SJSA1 (cell line): ENCODE measurements at regions not wholly inside any gene's neighbourhood (a gene's known extent, or its start where the extent isn't known, plus 50 kb on each side); places are given as distances from the start of the nearest gene placed in this dataset.
"Not testable (repeated sequence)": the region's sequence is repeated elsewhere in the genome, so short reads cannot be mapped to it uniquely, and the experiment has no call there.

Source experiments
- DNase-seq, 2 experiments: peaks; one replicate each; pipeline ENCODE4 v3.0.0-alpha.2; 2015 to 2020; ENCODE audit warnings: low spot score in 2 of 2, low read depth in 1 of 2
- H3K27ac ChIP-seq: fragments of 250-450 bp; sonication (Bioruptor Pico); 2 replicates; pipeline ENCODE4 v1.5.1; 2020; ENCODE audit warnings: mild to moderate bottlenecking, moderate library complexity
- H3K27me3 ChIP-seq: fragments of 250-450 bp; sonication (Bioruptor Pico); replicated peaks from 2 replicates; pipeline ENCODE4 v1.5.1; 2020; ENCODE audit warnings: mild to moderate bottlenecking, moderate library complexity
- H3K36me3 ChIP-seq: fragments of 250-450 bp; sonication (Bioruptor Pico); 2 replicates; pipeline ENCODE4 v1.5.1; 2020; ENCODE audit warnings: mild to moderate bottlenecking
- H3K4me1 ChIP-seq: fragments of 250-450 bp; sonication (Bioruptor Pico); replicated peaks from 2 replicates; pipeline ENCODE4 v1.6.1; 2021; ENCODE audit warnings: mild to moderate bottlenecking
- H3K4me3 ChIP-seq: fragments of 250-450 bp; sonication (Bioruptor Pico); 2 replicates; pipeline ENCODE4 v1.5.1; 2020; ENCODE audit warnings: mild to moderate bottlenecking
- H3K9me3 ChIP-seq: fragments of 250-450 bp; sonication (Bioruptor Pico); replicated peaks from 2 replicates; pipeline ENCODE4 v1.5.1; 2020; ENCODE audit warnings: mild to moderate bottlenecking

DNA sequence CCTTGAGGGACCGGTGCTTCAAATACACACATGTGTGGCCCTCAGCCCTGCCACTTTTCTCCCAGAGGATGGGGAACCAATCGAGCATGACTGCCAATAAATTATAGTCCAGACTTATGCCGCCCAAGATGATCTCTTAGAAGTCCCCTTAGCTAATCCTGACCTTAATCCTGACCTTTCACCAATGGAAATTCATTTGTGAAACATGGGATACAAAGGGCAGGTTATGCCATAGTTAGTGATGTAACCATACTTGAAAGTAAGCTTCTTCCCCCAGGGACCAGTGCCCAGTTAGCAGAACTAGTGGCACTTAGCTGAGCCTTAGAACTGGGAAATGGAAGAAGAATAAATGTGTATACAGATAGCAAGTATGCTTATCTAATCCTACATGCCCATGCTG is 190.6 kb downstream of the FBXO4 start:
- not testable (repeated sequence) for DNase-seq, H3K4me3 ChIP-seq, H3K9me3 ChIP-seq, H3K36me3 ChIP-seq, H3K27me3 ChIP-seq, H3K4me1 ChIP-seq, H3K27ac ChIP-seq

DNA sequence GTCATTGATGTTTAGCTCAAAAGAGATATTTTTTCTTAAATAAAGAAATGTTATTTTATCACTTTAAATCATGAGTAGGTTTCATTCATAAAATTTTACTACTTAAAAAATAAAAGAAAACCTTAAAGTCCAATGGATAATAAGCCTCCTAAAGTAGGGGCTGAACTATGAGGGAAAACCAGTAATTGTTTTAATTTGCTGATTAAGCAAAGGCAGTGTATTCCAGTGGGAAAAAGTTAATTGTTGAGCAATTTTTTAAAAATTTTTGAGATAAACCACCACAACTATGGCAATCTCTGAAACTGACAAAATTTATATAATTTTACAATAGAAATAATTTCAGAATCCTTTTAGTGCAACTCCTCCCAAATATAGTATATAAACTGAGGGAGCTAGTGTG is 195.0 kb downstream of the FBXO4 start:
- DNase-seq = no peak
- no peaks in the 10 kb centered on the region for H3K9me3 ChIP-seq
- no peaks in the 10 kb centered on the region for H3K36me3 ChIP-seq
- H3K4me1 ChIP-seq = no peaks in the 10 kb centered on the region
- no peak overlapping the region for H3K27ac ChIP-seq
- no peaks in the 10 kb centered on the region for H3K27me3 ChIP-seq
- no peak overlapping the region for H3K4me3 ChIP-seq

DNA sequence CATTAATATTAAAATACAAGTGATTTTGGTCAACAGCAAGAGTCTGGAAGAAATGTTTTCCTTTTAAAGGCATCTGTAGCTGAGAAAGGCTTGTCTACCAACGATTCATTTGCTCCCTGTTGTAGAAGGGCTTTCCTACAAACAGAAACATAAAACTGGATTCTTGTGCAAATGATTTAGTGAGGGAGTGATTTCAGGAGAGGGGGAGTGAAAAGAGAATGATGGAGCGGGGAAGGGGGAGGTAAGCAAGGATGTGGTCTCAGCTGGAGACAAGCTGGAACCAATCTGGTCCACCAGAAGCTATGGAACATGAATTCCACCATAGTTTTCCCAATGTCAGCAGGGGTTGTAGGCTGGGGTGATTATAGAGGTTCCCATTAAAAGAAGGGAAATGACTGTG is 196.3 kb downstream of the FBXO4 start:
- no peak overlapping the region for H3K4me3 ChIP-seq
- H3K36me3 ChIP-seq = no peaks in the 10 kb centered on the region
- DNase-seq = no peak
- no peaks in the 10 kb centered on the region for H3K27me3 ChIP-seq
- no peak overlapping the region for H3K27ac ChIP-seq
- H3K9me3 ChIP-seq = no peaks in the 10 kb centered on the region
- H3K4me1 ChIP-seq = no peaks in the 10 kb centered on the region

DNA sequence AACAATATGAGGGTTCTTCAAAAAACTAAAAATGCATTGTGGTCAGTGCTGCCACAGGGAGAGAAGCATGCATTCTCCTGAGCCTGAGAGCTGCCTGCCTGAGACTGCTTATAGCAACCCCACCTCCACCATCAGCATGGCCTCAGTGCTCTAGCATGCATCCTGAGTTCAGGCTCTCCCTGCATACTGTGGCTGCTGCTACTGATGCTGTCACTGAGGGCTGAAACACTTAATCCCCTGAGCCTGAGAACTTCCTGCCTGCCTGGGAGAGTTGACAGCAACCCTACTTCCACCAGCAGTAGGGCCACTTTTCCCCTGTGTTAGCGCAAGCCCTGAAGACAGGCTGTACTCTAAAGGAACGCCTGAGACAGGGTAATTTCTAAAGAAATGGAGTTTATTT is 206.0 kb downstream of the FBXO4 start:
- Histone ChIP-seq H3K27me3 (no peaks in the 10 kb centered on the region), H3K9me3 (no peaks in the 10 kb centered on the region)

DNA sequence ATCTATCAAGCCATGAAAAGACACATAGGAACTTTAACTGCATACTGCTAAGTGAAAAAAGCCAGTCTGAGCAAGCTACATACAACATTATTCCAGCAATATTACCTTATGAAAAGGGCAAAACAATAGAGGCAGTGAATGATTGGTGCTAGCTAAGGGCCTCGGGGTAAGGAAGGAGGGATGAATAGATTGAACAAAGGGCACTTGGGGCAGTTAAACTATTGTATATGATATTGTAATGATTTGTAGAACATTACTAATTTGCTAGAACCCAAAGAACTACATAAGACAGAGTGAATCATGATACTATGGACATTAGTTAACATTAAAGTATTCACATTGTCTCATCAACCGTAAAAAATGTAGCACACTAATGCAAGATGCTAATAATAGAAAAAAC is 218.3 kb downstream of the FBXO4 start:
- no peaks in the 10 kb centered on the region for H3K4me1 ChIP-seq
- DNase-seq = no peak
- H3K36me3 ChIP-seq = no peaks in the 10 kb centered on the region
- H3K27ac ChIP-seq = no peak overlapping the region
- no peaks in the 10 kb centered on the region for H3K9me3 ChIP-seq
- H3K4me3 ChIP-seq = no peak overlapping the region
- H3K27me3 ChIP-seq = no peaks in the 10 kb centered on the region

More for the DNA sequence above, 206.0 kb downstream of the FBXO4 start:
- H3K4me1 ChIP-seq = no peaks in the 10 kb centered on the region
- H3K36me3 ChIP-seq = no peaks in the 10 kb centered on the region
- no peak for DNase-seq
- no peak overlapping the region for H3K27ac ChIP-seq
- H3K4me3 ChIP-seq = no peak overlapping the region

DNA sequence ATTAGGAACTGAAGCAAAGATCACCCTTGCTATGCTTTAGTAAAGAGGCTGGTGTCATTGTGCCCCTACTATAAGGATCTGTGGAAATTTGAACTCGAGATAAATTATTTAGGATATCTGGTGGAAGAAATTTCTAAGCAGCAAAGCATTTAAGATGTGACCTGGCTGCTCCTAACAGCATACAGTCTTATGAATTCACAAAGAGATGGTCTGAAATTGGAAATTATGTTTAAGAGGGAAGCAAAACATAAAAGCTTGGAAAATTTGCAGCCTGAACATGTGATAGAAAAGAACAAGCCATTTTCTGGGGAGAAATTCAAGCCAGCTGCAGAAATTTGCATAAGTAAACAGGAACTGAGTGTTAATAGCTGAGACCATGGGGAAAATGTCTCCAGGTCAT is 223.7 kb downstream of the FBXO4 start:
- Histone ChIP-seq H3K4me3 (no peak overlapping the region), H3K36me3 (no peaks in the 10 kb centered on the region), H3K4me1 (no peaks in the 10 kb centered on the region), H3K27ac (no peak overlapping the region), H3K27me3 (no peaks in the 10 kb centered on the region), H3K9me3 (0 out of 2 replicates have a peak, but pooled peaks cover 3% of the 10 kb centered on the region)
- no peak for DNase-seq

DNA sequence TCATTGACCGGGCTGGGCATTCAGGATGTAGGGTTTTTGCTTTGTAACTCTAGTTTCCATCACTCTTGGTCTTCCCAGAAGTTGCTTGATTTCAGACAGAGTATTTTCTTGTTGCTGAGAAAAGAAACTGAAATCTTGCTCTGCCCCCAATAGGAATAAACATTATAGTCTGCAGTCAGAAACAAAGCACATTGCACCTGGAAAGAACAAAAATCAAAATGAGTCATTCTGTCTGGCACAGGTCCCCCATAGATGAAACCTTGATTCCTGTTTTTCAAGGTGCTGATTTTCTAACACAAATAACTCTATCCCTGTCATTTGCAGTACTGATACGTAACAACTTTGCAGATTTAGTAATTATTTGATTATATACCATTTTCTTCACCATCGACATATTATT is 232.1 kb downstream of the FBXO4 start:
- Histone ChIP-seq H3K36me3 (no peaks in the 10 kb centered on the region), H3K9me3 (no peaks in the 10 kb centered on the region), H3K27ac (no peak overlapping the region), H3K4me1 (no peaks in the 10 kb centered on the region), H3K27me3 (no peaks in the 10 kb centered on the region), H3K4me3 (no peak overlapping the region)
- DNase-seq = no peak

DNA sequence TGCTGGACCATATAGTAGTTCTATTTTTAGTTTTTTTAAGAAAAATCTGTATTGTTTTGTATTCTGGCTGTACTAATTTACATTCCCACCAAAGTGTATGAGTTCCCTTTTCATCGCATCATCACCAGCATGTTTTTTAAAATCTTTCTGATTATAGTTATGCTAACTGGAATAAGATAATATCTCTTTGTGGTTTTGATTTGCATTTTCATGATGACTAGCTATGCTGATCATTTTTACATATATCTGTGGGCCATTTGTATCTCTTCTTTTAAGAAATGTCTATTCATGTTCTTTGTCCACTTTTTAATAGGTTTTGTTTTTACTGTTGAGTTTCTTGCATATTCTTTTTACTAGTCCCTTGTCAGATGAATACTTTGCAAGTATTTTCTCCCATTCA is 238.0 kb downstream of the FBXO4 start:
- no peaks in the 10 kb centered on the region for H3K27me3 ChIP-seq
- no peaks in the 10 kb centered on the region for H3K36me3 ChIP-seq
- no peaks in the 10 kb centered on the region for H3K9me3 ChIP-seq

DNA sequence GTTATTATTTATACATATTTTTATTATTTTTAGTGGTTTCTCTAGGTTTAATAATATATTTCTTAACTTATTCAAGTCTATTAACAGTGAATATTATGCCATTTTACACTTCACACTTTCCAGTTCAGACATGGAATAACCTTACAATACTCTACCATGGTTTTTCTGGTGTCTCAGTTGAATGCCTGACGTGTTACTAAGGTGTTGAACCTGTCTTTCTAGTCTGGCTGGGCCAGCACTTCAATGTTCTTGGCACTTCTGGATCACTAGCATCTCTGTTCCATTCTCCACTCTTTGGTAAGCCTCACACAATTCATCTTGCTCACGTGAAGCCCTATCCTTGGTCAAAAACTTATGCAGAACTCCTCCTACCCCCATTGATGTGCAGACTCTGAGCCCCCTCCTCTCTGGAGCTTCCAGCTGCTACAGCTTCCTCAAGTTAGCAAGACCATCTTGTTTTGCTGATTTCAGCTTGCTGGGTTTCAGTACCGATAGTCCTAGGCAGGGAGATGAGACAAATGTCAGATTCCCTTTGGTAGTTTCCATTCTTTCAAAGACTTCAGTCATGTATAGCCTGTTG is 243.1 kb downstream of the FBXO4 start:
- H3K4me3 ChIP-seq = no peak overlapping the region
- H3K4me1 ChIP-seq = no peaks in the 10 kb centered on the region
- no peak for DNase-seq
- no peak overlapping the region for H3K27ac ChIP-seq
- no peaks in the 10 kb centered on the region for H3K36me3 ChIP-seq
- no peaks in the 10 kb centered on the region for H3K9me3 ChIP-seq
- H3K27me3 ChIP-seq = no peaks in the 10 kb centered on the region

More for the DNA sequence above, 238.0 kb downstream of the FBXO4 start:
- Histone ChIP-seq H3K27ac (no peak overlapping the region), H3K4me3 (no peak overlapping the region), H3K4me1 (no peaks in the 10 kb centered on the region)
- DNase-seq = no peak

DNA sequence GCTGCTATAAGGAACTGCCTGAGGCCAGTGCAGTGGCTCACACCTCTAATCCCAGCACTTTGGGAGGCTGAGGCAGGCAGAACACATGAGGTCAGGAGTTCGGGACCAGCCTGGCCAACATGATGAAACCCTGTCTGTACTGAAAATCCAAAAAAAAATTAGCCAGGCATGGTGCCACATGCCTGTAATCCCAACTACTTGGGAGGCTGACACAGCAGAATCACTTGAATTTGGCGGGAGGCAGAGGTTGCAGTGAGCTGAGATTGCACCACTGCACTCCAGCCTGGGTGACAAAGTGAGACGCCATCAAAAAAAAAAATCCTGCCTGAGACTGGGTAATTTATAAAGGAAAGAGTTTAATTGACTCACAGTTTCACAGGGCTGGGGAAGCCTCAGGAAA is 247.1 kb upstream of the GHR start:
- not testable (repeated sequence) for DNase-seq, H3K4me3 ChIP-seq, H3K27ac ChIP-seq, H3K4me1 ChIP-seq, H3K36me3 ChIP-seq, H3K9me3 ChIP-seq, H3K27me3 ChIP-seq

DNA sequence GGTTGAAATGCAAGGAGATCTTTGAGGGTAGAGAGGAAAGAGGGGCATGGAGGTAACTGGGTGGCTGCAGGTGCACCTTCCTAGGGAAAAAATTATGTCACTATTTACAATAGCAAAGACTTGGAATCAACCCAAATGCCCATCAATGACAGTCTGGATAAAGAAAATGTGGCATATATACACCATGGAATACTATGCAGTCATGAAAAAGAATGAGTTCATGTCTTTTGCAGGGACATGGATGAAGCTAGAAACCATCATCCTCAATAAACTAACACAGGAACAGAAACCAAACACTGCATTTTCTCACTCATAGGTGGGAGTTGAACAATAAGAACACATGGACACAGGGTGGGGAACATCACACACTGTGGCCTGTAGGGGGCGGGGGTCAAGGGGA is 243.4 kb upstream of the GHR start:
- not testable (repeated sequence) for H3K27me3 ChIP-seq, H3K4me3 ChIP-seq, H3K9me3 ChIP-seq, DNase-seq, H3K27ac ChIP-seq, H3K4me1 ChIP-seq, H3K36me3 ChIP-seq

DNA sequence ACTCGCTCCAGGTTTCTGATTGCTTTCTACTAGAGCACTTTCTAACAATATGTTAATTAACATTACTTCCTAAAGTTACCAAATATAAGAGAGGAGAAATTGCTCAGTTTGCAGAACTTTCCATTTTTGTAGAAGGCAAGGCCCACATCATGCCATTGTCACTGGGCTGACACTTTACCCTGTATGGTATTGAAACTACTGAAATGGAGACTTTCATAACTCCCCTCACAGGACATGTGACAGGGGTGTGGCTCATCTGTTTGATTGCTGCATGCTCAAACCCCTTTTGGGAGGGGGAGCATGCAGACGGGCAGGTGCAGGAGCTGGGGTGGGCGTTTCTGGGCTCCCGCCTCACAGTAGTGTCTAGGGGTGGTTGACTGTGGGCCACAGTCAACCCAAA is 206.3 kb upstream of the GHR start:
- H3K27me3 ChIP-seq = no peaks in the 10 kb centered on the region
- no peak for DNase-seq
- no peaks in the 10 kb centered on the region for H3K36me3 ChIP-seq
- no peaks in the 10 kb centered on the region for H3K4me1 ChIP-seq
- H3K9me3 ChIP-seq = no peaks in the 10 kb centered on the region
- no peak overlapping the region for H3K27ac ChIP-seq
- no peak overlapping the region for H3K4me3 ChIP-seq

DNA sequence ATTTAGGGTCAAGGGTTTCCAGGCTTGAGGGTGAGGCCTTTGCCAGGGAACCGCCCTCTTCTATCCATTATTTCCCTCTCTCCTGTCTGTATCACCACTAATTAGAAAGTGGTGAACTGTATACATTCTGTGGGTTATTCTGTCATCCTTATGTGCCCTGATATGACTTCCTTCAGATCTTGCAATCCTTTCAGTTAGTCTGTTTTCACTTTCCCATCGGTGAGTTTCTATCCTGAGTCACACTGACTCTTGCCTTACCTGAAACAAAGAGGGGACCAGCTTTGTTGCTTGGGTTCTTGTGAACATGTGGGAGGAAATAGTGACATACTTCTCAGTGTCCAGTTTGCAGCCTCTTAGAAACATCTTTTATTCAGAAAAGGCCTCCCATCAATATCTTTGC is 205.4 kb upstream of the GHR start:
- Histone ChIP-seq H3K27ac (no peak overlapping the region), H3K36me3 (no peaks in the 10 kb centered on the region), H3K27me3 (no peaks in the 10 kb centered on the region), H3K9me3 (no peaks in the 10 kb centered on the region), H3K4me3 (no peak overlapping the region), H3K4me1 (no peaks in the 10 kb centered on the region)
- no peak for DNase-seq

DNA sequence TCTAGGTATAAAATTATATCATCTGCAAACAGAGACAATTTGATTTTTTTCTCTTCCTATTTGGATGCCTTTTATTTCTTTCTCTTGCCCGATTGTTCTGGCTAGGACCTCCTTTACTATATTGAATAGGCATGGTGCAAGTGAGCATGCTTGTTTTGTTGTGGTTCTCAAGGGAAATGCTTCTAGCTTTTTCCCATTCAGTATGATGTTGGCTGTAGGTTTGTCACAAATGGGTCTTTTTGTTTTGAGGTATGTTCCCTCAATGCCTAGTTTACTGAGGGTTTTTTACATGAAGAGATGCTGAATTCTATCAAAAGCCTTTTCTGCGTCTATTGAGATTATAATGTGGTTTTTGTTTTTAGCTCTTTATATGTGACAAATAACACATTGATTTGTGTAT is 198.2 kb upstream of the GHR start:
- Histone ChIP-seq H3K4me1 (no peaks in the 10 kb centered on the region), H3K27ac (no peak overlapping the region), H3K36me3 (no peaks in the 10 kb centered on the region), H3K4me3 (no peak overlapping the region), H3K27me3 (no peaks in the 10 kb centered on the region), H3K9me3 (no peaks in the 10 kb centered on the region)
- DNase-seq = no peak

DNA sequence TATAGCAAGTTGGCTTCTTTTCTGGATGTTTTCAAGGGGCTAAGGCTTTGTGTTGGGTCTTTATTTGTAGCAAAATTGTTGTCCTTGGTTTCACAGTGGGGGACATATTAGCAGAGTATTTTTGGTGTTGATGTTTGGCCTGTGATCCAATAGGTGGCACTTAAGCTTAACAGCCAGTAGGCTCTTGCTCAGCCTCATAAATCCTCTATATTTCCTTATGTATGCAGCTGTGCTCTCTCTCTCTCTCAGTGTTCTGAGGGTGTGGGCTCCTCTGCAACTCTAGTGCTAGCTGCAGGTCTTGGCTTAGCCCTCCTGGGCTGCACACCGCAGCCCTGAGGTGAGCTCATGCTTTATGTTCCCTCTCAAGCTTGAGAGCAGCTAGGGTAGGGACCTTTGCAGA is 195.0 kb upstream of the GHR start:
- Histone ChIP-seq H3K27ac (no peak overlapping the region), H3K36me3 (no peaks in the 10 kb centered on the region), H3K27me3 (no peaks in the 10 kb centered on the region), H3K9me3 (no peaks in the 10 kb centered on the region), H3K4me3 (no peak overlapping the region), H3K4me1 (no peaks in the 10 kb centered on the region)
- no peak for DNase-seq
